ENCODE measurements at regions not wholly inside any gene's neighbourhood (a gene's known extent, or its start where the extent isn't known, plus 50 kb on each side); places are given as distances from the start of the nearest gene placed in this dataset.

- ChIA-PET CTCF (no interaction called here), POLR2A (interaction anchor here (0.6 kb wide), 1 partner anchor 271 kb away, joined by 3 read pairs; no protein-coding TSS in a partner anchor)
- DNase-seq (ENCODE audit: low read depth): no peak
- no peak for TF ChIP-seq CTCF (IDR thresholded peaks at IDR 0.05; ENCODE audit: insufficient read depth, low read depth, low read length)
- Histone ChIP-seq H3K27me3 (ENCODE audit: control insufficient read depth, insufficient read depth, low read length) (no peaks in the 10 kb centered on the region), H3K4me3 (ENCODE audit: low read depth, low read length) (no peak overlapping the region), H3K36me3 (ENCODE audit: control insufficient read depth, insufficient read depth, low read length) (no peaks in the 10 kb centered on the region)
Observed at GRCh38 chr6:155647354-155647753, 191.7 kb upstream of the NOX3 start.

DNA sequence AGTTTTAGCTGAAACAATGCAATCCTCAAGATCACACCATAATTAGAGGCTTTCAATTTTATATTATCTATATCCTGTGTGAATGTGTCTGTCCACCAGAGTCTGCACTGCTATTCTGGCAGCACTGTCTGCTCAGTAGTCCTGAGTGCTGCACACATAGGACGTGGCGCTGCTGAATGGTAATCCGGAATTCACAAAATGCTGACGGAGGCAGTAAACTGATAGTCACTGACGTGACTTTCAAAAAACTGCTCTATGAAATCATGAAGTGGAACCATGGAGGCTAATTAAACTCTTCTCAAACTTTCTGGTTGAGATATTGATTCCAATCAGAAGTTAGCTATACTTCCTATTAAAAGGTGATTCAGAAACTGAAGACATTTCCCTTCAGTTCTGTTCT, 190.8 kb upstream of the NOX3 start:
- Histone ChIP-seq H3K27me3 (ENCODE audit: control insufficient read depth, insufficient read depth, low read length) (no peaks in the 10 kb centered on the region), H3K4me3 (ENCODE audit: low read depth, low read length) (no peak overlapping the region), H3K36me3 (ENCODE audit: control insufficient read depth, insufficient read depth, low read length) (no peaks in the 10 kb centered on the region)
- TF ChIP-seq CTCF (IDR thresholded peaks at IDR 0.05; ENCODE audit: insufficient read depth, low read depth, low read length): no peak
- ChIA-PET POLR2A (interaction anchor here (0.6 kb wide), 1 partner anchor 270 kb away, joined by 3 read pairs; no protein-coding TSS in a partner anchor), CTCF (interaction anchor here (1.4 kb wide), 1 partner anchor 10 kb away, joined by 3 read pairs; no protein-coding TSS in a partner anchor)
- DNase-seq (ENCODE audit: low read depth): no peak

GRCh38 chr6:155645325-155645724, 189.7 kb upstream of the NOX3 start:
- peak; percentile 6 for DNase-seq (ENCODE audit: low read depth)
- no peak overlapping the region for H3K4me3 ChIP-seq (ENCODE audit: low read depth, low read length)
- POLR2A ChIA-PET: no interaction called here
- no peaks in the 10 kb centered on the region for H3K36me3 ChIP-seq (ENCODE audit: control insufficient read depth, insufficient read depth, low read length)
- CTCF ChIA-PET: no interaction called here
- H3K27me3 ChIP-seq (ENCODE audit: control insufficient read depth, insufficient read depth, low read length): no peaks in the 10 kb centered on the region
- no peak for TF ChIP-seq CTCF (IDR thresholded peaks at IDR 0.05; ENCODE audit: insufficient read depth, low read depth, low read length)

DNA sequence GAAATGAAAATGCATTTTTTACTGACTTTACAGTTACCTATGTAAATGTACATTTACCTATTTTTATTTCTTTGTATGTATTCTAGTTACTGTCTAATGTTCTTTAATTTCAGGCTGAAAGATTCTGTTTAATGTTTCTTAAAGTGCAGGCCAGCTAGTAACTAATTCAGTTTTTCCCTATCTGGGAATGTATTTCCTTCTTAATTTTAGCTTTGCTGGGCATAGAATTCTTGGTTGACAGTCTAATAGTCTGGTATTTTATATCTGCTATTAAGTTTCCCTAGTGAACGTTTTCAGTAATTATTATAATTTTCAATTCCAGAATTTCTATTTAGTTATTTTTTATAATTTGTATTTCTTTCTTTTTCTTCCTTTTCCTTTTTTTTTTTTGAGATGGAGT, 186.0 kb upstream of the NOX3 start:
- no peaks in the 10 kb centered on the region for H3K36me3 ChIP-seq (ENCODE audit: control insufficient read depth, insufficient read depth, low read length)
- no peak for TF ChIP-seq CTCF (IDR thresholded peaks at IDR 0.05; ENCODE audit: insufficient read depth, low read depth, low read length)
- ChIA-PET POLR2A (no interaction called here), CTCF (interaction anchor here (0.9 kb wide), 1 partner anchor 21 kb away, joined by 3 read pairs; no protein-coding TSS in a partner anchor)
- no peaks in the 10 kb centered on the region for H3K27me3 ChIP-seq (ENCODE audit: control insufficient read depth, insufficient read depth, low read length)
- H3K4me3 ChIP-seq (ENCODE audit: low read depth, low read length): no peak overlapping the region
- DNase-seq (ENCODE audit: low read depth): no peak

- no peak for TF ChIP-seq CTCF (IDR thresholded peaks at IDR 0.05; ENCODE audit: insufficient read depth, low read depth, low read length)
- ChIA-PET POLR2A (no interaction called here), CTCF (no interaction called here)
- H3K27me3 ChIP-seq (ENCODE audit: control insufficient read depth, insufficient read depth, low read length): no peaks in the 10 kb centered on the region
- no peaks in the 10 kb centered on the region for H3K36me3 ChIP-seq (ENCODE audit: control insufficient read depth, insufficient read depth, low read length)
- H3K4me3 ChIP-seq (ENCODE audit: low read depth, low read length): no peak overlapping the region
- no peak for DNase-seq (ENCODE audit: low read depth)
Observed at GRCh38 chr6:155638200-155638599, 182.6 kb upstream of the NOX3 start.
